C4-2B (cell line): ENCODE measurements at regions not wholly inside any gene's neighbourhood (a gene's known extent, or its start where the extent isn't known, plus 50 kb on each side); places are given as distances from the start of the nearest gene placed in this dataset.
"Not testable (repeated sequence)": the region's sequence is repeated elsewhere in the genome, so short reads cannot be mapped to it uniquely, and the experiment has no call there.

Experiments
- H3K27ac ChIP-seq: fragments of 450-650 bp; 2 replicates; pipeline ENCODE4 v1.5.1; 2017
- CTCF ChIP-seq: fragments of 450-650 bp; conservative IDR thresholded peaks from 2 replicates; pipeline ENCODE4 v1.5.1; 2017; ENCODE audit warnings: mild to moderate bottlenecking
- ZFX ChIP-seq: fragments of 450-650 bp; IDR thresholded peaks from 2 replicates; pipeline ENCODE4 v1.6.1; 2017

GRCh38 chr16:29328528-29328927, 78.0 kb downstream of the NPIPB11 start:
- H3K27ac ChIP-seq = not testable (repeated sequence)

- H3K27ac ChIP-seq = not testable (repeated sequence)
Measured at GRCh38 chr16:29327631-29328408, 78.7 kb downstream of the NPIPB11 start.

- H3K27ac ChIP-seq = not testable (repeated sequence)
Measured at GRCh38 chr16:29326164-29327125, 80.1 kb downstream of the NPIPB11 start.

- not testable (repeated sequence) for H3K27ac ChIP-seq
Measured at GRCh38 chr16:29323725-29324124, 82.8 kb downstream of the NPIPB11 start.

- H3K27ac ChIP-seq = no peak overlapping the region
- TF ChIP-seq CTCF = no peak
- TF ChIP-seq ZFX = no peak
Measured at GRCh38 chr16:29321585-29321984, 84.9 kb downstream of the NPIPB11 start.

- no peak overlapping the region for H3K27ac ChIP-seq
- TF ChIP-seq ZFX (no peak), CTCF (no peak)
Measured at GRCh38 chr16:29321000-29321393, 85.5 kb downstream of the NPIPB11 start.

- no peak overlapping the region for H3K27ac ChIP-seq
- no peak for TF ChIP-seq CTCF
- no peak for TF ChIP-seq ZFX
Measured at GRCh38 chr16:29320274-29320999, 86.1 kb downstream of the NPIPB11 start.

- TF ChIP-seq ZFX (no peak), CTCF (no peak)
- H3K27ac ChIP-seq = no peak overlapping the region
Measured at GRCh38 chr16:29319726-29320125, 86.8 kb downstream of the NPIPB11 start.

- H3K27ac ChIP-seq = not testable (repeated sequence)
Measured at GRCh38 chr16:29318561-29318968, 87.9 kb downstream of the NPIPB11 start.

GRCh38 chr16:29318037-29318436, 88.5 kb downstream of the NPIPB11 start:
- no peak overlapping the region for H3K27ac ChIP-seq
- TF ChIP-seq ZFX (no peak), CTCF (no peak)
